ENCODE measurements at regions not wholly inside any gene's neighbourhood (a gene's known extent, or its start where the extent isn't known, plus 50 kb on each side); places are given as distances from the start of the nearest gene placed in this dataset.
"Not testable (repeated sequence)": the region's sequence is repeated elsewhere in the genome, so short reads cannot be mapped to it uniquely, and the experiment has no call there.

GRCh38 chr13:22929381-22930126, 251.2 kb upstream of the SGCG start:
- no peak for DNase-seq

- no peak for DNase-seq
These were observed 249.2 kb upstream of the SGCG start for GRCh38 chr13:22931576-22931975.

- DNase-seq, result not testable (repeated sequence)
These were observed 248.0 kb upstream of the SGCG start for GRCh38 chr13:22932632-22933412.

DNA sequence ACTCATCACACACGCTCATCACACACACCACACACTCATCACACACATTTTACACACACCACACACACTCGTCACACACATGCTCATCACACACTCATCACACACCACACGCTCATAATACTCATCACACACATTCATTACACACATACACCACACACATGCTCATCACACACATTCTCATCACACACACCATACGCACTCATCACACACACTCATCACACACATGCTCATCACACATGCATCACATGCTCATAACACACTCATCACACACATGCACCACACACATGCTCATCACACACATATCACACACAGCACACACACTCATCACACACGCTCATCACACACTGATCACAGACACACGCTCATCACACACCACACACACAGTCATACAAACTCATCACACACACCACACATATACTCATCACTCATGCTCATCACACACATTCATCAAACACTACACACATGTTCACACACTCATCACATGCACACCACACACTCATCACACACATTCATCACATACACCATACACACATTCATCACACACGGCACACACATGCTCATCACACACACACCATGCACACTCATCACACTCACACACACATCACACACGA, 247.1 kb upstream of the SGCG start:
- no peak for DNase-seq

GRCh38 chr13:22934744-22935523, 245.8 kb upstream of the SGCG start:
- no peak for DNase-seq

- DNase-seq, result no peak
These were observed 244.6 kb upstream of the SGCG start for GRCh38 chr13:22936228-22936627.

DNA sequence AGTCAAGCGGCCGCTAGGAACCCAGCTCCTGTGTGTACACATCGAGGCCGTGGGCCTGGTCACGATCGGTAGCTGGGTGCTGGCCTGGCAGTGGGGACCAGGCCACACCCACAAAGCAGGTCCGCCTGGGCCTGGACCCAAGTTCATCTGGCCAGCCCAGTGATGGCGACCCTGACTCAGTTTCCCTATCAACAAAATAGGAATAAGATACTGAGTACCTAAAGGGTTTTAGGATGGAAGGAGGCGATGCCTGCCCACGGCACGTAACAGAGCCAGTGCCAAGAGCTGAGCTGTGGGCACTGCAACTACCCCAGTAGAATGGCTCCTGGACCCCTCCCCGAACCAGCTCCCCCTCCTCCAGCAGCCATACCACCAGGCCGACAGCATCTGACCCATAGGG, 243.5 kb upstream of the SGCG start:
- DNase-seq, result no peak

DNA sequence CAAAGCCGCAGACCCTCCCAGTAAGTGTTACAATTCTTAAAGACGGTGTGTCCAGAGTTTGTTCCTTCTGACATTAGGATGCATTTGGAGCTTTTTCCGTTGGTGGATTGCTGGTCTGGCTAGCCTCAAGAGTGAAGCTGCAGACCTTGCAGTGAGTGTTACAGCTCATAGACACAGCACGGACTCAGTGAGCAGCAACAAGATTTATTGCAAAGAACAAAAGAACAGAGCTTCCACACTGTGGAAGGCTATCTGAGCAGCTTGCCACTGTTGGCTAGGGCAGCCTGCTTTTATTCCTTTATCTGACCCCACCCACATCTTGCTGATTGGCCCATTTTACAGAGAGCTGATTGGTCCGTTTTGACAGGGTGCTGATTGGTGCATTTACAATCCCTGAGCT, 242.8 kb upstream of the SGCG start:
- no peak for DNase-seq

- no peak for DNase-seq
These were observed 242.2 kb upstream of the SGCG start for GRCh38 chr13:22938576-22938975.

DNA sequence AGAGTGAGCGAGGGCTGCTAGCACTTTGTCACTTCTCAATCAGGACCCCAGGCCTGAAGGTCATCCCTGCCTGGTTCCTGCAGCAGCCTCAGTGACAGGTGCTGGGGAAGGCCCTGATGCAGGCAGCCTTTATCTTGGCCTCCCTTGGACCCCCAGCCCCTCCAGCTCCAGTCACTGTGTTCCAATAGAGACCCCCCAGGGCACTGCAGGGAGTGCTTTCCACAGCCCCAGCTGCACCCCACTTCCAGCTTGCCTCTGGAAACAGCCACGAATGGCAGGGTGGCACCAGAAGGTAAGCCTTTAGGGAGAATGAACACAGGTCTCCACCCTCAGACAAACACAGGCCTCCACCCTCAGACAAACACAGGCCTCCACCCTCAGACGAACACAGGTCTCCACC, 241.6 kb upstream of the SGCG start:
- no peak for DNase-seq

DNA sequence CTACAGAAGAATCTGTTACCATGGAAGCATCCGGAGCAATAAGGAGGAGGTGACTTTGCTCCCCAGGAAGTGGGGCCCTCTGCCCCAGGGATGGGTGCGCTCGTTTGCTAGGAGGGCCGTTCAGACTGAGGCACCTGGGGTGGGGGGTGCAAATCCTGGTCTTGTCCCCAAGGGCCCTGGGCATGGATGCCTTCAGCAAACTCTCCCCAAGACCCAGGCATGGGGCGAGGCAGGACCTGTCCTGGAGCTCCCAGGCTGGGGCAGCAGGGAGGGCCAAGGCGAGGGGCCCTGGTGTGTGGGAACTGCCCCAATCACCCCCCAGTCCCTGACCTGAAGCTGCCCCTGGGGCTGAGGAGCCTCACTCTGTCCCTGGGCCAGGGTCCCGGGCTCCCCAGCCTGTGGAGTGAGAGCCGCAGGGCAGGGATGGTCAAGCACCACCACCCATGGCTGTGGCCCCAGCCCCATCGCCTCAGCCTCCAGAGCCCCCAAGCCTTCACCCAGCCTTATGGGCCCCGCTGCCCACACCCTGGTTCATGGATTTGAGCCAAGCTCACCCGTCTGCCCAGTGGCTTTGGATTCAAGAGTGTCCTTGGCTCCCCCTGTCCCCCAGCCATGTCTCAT, 240.6 kb upstream of the SGCG start:
- DNase-seq, result no peak

DNA sequence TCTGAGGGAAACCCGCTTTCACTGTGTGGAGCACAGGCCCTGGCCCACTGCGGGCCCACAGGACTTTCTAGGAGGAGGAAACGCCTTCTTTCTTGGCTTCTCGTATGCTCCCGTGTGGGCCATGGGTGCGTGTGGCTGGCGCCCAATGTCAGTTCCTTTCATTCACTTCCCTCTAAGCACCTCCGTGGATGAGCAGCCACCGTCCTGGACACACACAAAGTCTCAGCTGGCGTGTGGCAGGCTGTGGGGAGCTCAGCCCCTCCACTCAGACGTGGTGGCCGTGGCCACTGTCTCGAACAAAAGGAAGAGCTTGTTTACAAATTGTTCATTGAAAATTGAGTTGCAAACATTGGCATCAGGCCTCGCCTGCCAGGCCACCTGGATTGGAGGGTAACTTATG, 240.0 kb upstream of the SGCG start:
- DNase-seq, result no peak

- not testable (repeated sequence) for DNase-seq
These were observed 239.3 kb upstream of the SGCG start for GRCh38 chr13:22941495-22941894.

DNA sequence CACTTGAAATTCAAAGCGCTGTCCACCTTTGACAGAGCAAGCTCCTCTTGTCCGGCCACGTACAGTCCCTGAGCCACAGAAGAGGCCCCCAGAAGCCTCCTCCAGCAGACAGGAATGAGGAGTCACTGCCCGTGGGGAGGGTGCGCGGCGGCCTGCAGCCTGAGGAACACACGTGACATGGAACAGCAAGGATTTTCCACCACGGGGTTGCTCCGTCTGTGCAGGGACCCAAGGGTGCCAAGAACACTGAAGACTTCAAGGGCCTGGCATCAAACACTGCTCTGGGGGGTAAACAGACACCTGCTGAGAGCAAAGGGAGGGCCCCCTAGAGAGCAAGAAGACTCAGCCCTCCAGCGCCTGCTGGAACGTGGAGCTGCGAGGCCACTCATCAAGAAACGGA, 237.9 kb upstream of the SGCG start:
- DNase-seq, result not testable (repeated sequence)

DNA sequence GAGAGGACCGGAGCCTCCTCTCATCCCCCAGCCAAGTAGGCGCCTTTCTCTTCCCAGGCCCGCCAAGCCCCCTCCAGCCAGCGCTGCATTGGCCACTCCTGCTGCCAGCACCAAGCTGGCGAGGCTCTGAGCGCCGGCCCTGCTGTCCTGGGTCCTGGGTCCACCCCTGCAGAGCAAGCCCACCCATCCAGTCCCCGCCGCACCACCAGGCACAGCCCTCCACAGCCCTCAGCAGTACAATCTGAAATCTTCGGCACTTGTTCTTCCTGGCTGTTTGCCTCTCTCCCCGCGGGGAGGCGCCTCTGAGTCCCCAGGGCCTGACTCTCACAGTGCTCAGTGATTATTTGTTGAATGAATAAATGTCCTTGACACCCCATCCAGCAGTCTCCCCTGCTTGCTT, 236.4 kb upstream of the SGCG start:
- DNase-seq, result no peak

DNA sequence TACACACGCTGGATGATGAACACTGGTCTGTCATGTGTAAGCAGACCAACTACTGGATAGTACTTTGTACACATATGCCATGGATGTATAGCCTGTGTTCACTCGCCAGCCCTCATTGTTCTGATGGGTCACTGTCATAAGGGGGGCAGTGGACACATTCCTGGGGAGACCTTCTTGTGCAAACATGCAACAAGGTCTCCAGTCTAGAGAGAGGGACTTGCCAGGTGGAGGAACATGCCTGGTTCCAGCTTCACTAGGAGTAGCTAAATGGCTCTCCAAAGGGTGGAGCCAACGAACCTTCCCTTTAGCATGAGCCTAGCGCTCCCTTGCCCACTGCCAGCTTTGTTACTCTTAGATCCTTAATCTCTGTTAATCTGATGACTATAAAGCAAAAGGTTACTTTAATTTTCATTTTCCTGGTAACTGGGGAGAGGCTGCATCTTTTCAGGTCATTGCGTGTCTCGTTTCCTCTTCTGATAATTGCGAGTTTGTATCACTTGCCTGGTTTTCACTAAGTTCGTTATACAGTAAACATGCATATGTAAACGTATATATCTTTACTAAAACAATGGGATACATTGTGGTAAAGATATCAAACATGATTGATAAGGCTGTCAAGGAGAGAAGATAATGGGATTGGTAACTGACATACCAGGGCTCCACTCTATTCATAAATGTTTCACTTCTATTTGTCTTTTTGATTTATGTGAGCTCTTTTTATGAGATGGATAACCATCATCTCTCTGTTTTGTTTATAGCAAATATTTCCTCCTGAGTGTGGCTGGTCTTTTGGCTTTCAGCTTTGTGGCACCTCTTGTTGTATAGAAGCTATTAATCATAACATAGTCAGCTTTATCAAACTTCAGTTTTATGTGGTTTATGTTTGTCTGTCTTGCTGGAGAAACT, 235.2 kb upstream of the SGCG start:
- DNase-seq, result no peak

DNA sequence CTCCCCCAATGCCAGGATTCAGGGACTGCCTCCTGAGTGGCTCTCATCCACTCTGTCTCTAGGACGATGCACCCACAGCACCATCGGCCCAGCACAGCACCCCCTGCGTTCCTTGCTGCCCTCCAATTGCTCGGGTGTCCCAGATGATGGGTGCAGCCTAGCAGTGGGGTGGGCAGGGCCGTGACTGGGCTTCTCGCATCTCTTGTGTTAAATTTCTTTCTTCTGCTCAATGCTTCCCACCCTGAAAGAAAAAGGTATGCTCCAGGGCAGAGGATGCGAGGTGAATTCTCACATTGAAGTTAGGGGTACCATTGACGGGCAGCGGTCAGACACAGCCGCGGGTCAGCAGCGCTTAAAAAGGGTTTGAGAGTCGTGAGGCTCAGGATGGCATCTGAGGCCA, 232.4 kb upstream of the SGCG start:
- no peak for DNase-seq

DNA sequence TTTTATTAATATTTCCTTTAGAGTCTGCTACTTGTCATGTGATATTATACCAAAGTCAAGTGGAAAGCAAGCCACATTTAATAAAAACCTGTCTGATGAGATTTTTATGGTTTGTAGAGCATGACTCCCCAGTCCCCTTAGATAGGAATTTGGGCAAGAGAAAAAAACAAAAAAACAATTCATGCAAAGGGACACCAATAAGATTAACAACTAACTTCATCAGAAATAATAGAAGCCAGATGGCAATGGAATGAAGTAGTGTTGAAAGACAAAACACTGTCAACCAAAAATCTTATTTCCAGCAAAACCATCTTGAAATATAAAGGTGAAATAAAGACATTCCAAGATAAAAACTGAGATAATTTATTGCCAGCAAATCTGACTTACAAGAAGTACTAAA, 228.8 kb upstream of the SGCG start:
- DNase-seq, result not testable (repeated sequence)

GRCh38 chr13:22955147-22955546, 225.6 kb upstream of the SGCG start:
- DNase-seq, result not testable (repeated sequence)

DNA sequence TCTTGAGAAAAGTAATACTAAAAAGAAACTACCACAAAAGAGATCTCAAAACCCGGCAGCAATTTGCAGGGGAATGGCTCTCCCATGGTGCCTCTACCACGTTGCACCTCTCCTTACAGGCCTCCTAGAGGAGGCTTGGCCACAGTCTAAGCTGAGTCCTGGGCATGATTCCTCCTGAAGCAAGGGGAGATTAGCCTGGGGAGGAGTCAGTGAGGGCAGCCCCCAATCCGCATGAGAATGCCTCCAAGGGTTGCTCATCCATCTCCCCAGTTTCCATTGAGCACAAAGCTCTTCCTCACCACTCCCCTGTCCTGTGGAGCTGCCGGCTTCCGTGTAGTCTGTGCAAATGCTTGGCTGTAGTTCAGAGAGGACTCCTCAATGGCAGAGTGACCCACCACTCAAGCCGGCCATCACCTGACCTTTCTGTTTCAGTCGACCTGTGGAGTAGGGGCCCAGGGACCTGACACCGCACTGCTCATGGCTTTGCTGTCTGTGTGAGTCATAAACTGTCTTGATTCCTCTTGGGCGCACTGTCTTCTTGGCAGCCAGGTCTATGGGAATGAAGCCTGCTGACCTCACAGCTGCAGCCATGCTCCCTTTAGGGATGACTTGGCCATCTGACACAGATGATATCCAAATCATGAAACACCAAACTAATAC, 224.2 kb upstream of the SGCG start:
- not testable (repeated sequence) for DNase-seq

GRCh38 chr13:22959859-22960258, 220.9 kb upstream of the SGCG start:
- DNase-seq, result not testable (repeated sequence)

Measured in left hindlimb (tissue), 1 donor.